Small intestine (tissue), 7 donors: ENCODE measurements at regions not wholly inside any gene's neighbourhood (a gene's known extent, or its start where the extent isn't known, plus 50 kb on each side); places are given as distances from the start of the nearest gene placed in this dataset.

Source experiments
- DNase-seq, 2 donors: peaks; one replicate each; pipeline versions ENCODE4 v3.0.0 to v3.0.0-alpha.2; 2013
- FAIRE-seq: peaks from 2 replicates; lab custom pipeline; 2012; peaks lifted over from hg19 to GRCh38; lab: Jason Lieb, UNC
- H3K27ac ChIP-seq, 3 donors: one replicate each; pipeline ENCODE4 v1.5.1; 2013; ENCODE audit warnings: low read length in 2 of 3, mild to moderate bottlenecking in 2 of 3, control low read depth in 1 of 3, inconsistent platforms in 1 of 3, low read depth in 1 of 3, moderate library complexity in 1 of 3
- H3K27me3 ChIP-seq, 3 donors: one replicate each; pipeline ENCODE4 v1.6.1; 2013; ENCODE audit warnings: low read length in 3 of 3, inconsistent platforms in 1 of 3; ENCODE audit not compliant: control insufficient read depth in 3 of 3, insufficient read depth in 3 of 3
- H3K36me3 ChIP-seq, 3 donors: one replicate each; pipeline ENCODE4 v1.6.1; 2013; ENCODE audit warnings: low read length in 3 of 3, inconsistent platforms in 1 of 3, low read depth in 1 of 3, mild to moderate bottlenecking in 1 of 3, moderate library complexity in 1 of 3; ENCODE audit not compliant: control insufficient read depth in 3 of 3, insufficient read depth in 2 of 3
- H3K4me1 ChIP-seq, 3 donors: one replicate each; pipeline ENCODE4 v1.6.1; 2013; ENCODE audit warnings: low read length in 2 of 3, inconsistent platforms in 1 of 3, low read depth in 1 of 3, mild to moderate bottlenecking in 1 of 3, moderate library complexity in 1 of 3; ENCODE audit not compliant: control insufficient read depth in 3 of 3, insufficient read depth in 2 of 3
- H3K4me3 ChIP-seq, 3 donors: one replicate each; pipeline ENCODE4 v1.5.1; 2013; ENCODE audit warnings: low read length in 3 of 3, control low read depth in 1 of 3, inconsistent platforms in 1 of 3, low read depth in 1 of 3, mild to moderate bottlenecking in 1 of 3, moderate library complexity in 1 of 3
- H3K9me3 ChIP-seq, 2 donors: one replicate each; pipeline ENCODE4 v1.6.1; 2013; ENCODE audit warnings: low read depth in 1 of 2, low read length in 1 of 2; ENCODE audit not compliant: control insufficient read depth in 2 of 2, insufficient read depth in 1 of 2
- WGBS, 3 donors: extraction: QIAGEN DNeasy Blood & Tissue Kit; methylation state at CpG; one replicate each; pipeline ENCODE4 v1.1.7; 2013; 5-methylcytosine and 5-hydroxymethylcytosine counted together
- donor health status: healthy with polysubstance abuse.
- donor health status: control.
- donor health status: control.
- donor health status: Bipolar disorder and iron deficiency.
- donor health status: healthy.

DNA sequence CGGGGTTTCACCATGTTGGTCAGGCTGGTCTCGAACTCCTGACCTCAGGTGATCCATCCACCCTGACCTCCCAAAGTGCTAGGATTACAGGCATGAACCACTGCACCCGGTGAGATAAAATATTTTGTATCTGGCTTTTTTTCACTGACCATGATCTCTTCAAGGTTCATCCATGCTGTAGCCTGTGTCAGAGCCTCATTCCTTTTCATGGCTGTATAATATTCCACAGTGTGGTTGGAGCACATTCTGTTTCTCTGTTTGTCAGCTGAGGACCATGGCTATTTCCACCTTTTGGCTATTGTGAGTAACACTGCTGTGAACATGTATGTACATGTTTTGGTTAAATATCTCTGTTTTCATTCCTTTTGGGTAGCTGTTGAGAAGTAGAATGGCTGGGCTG lies 169.2 kb downstream of the SHOX start:
- no peak overlapping the region for H3K4me3 ChIP-seq
- H3K4me1 ChIP-seq: no peaks in the 10 kb centered on the region
- no peak for FAIRE-seq
- H3K27ac ChIP-seq: no peak overlapping the region
- peaks cover 0 to 8% of the 10 kb centered on the region in 2 donors for H3K9me3 ChIP-seq
- H3K27me3 ChIP-seq: no peaks in the 10 kb centered on the region
- 91 to 100% (median 91%) methylated on average over 3 of the region's 3 CpGs for WGBS, 3 donors
- H3K36me3 ChIP-seq: no peaks in the 10 kb centered on the region
- DNase-seq: no peak

DNA sequence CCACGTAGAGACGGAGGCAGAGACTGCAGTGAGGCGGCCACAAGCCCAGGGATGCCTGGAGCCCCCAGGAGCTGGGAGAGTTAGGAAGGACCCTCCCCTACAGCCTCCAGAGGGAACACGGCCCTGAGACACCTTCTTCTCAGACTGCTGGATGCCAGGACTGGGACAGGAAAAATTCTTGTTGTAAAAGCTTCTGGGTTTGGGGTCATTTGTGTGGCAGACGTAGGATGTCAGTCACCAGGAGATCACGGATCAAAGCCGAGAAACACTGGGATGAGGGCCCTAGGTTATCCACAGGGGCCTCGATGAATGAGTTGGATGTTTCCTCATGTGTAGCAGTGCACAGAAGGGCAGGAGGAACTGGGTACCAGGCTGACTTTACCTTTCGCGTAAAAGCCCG lies 163.7 kb downstream of the SHOX start:
- no peak for DNase-seq
- peaks cover 0 to 6% of the 10 kb centered on the region in 2 donors for H3K9me3 ChIP-seq
- H3K36me3 ChIP-seq: no peaks in the 10 kb centered on the region
- H3K4me3 ChIP-seq: no peak overlapping the region
- 87 to 89% (median 87%) methylated on average over 11 of the region's 11 CpGs for WGBS, 3 donors
- FAIRE-seq: no peak
- peaks cover 0 to 12% (median 3%) of the 10 kb centered on the region in 3 donors for H3K27me3 ChIP-seq
- H3K4me1 ChIP-seq: no peaks in the 10 kb centered on the region
- H3K27ac ChIP-seq: no peak overlapping the region

DNA sequence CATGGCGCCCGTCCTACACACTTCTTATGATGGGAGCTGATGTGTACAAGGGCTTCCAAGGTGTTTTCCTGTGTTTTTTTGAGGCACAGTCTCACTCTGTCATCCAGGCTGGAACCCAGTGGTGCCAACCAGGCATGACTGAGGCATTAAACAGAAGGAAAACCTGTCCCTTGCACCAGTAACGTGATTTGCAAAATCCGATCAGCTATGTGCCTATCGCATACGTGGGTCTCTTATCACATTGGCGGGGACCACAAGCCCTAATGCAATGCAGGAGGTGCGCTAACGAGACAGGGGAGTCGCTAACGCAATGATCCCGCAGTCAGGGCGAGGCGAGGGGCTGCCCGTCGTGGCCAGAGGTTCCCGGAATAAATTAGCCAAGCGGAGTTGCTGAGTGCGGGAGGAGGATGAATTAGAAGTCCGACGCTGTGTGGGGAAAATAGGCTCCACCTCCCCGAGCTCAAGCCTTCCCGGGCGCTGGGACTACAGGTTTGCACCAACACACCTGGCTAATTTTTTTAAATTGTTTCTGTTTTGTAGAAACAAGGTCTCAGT lies 162.7 kb downstream of the SHOX start:
- FAIRE-seq: no peak

DNA sequence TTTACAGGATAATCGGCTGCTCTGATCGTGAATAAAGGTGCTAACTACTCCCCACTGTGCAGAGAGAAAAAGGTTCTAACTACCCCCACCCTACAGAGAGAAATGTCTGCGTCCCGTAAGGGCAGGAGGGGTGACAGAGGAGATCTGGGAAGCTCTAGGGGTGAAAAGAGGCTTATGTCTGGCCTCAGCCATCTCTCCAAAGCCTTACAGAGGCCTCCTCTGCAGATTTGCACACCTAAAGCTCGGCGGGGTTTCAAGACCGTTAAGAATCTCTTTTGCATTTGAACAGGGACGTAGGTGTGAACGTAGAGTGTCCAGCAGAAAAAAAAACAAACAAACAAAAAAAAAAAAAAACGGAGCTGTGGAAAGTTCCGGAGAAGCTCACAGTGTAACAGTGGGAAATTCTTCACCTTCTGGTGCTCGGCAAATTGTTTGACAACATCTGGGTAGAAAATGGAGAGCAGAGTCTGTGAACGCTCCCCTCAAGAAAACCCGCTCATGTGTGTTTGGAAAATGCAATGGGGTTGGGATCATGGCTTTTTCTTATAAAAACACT lies 161.0 kb downstream of the SHOX start:
- Histone ChIP-seq H3K27me3 (peaks cover 0 to 12% (median 3%) of the 10 kb centered on the region in 3 donors), H3K4me1 (no peaks in the 10 kb centered on the region), H3K9me3 (peaks cover 0 to 3% of the 10 kb centered on the region in 2 donors), H3K27ac (no peak overlapping the region), H3K4me3 (no peak overlapping the region), H3K36me3 (no peaks in the 10 kb centered on the region)
- DNase-seq: no peak
- no peak for FAIRE-seq
- 22 to 37% (median 36%) methylated on average over 14 of the region's 14 CpGs for WGBS, 3 donors

More for the DNA sequence above, 162.7 kb downstream of the SHOX start:
- peaks cover 0 to 12% (median 3%) of the 10 kb centered on the region in 3 donors for H3K27me3 ChIP-seq
- no peaks in the 10 kb centered on the region for H3K36me3 ChIP-seq
- H3K4me1 ChIP-seq: no peaks in the 10 kb centered on the region
- no peak overlapping the region for H3K27ac ChIP-seq
- H3K9me3 ChIP-seq: peaks cover 0 to 6% of the 10 kb centered on the region in 2 donors
- H3K4me3 ChIP-seq: no peak overlapping the region
- DNase-seq: no peak
- WGBS, 3 donors: 70 to 75% (median 71%) methylated on average over 24 of the region's 24 CpGs

DNA sequence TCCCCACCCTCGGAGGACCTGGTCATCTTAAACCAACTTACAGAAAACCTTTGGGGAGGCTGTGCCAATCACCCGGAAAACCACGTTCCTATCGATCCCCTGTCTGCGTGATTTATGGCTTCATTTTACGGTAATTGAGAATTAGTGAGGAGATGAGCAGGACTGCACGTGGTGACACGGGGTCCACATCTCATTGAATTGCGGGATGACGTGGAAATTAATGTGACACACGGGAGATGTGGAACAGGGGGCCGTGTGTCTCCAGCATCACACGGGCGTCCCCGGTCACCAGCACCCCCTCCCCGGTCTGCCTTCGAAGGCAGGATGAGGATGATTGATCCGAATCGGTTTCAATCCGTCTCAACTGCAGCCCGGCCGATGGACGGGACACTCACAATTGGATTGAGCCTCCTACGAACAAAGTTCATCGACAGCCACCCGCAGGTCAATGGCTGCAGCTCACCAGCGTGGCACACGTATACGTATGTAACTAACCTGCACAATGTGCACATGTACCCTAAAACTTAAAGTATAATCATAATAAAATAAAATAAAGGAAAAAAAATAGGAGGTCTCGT lies 160.3 kb downstream of the SHOX start:
- H3K27me3 ChIP-seq: peaks cover 0 to 12% (median 3%) of the 10 kb centered on the region in 3 donors
- no peak overlapping the region for H3K4me3 ChIP-seq
- no peak overlapping the region for H3K27ac ChIP-seq
- H3K9me3 ChIP-seq: peaks cover 0 to 3% of the 10 kb centered on the region in 2 donors
- FAIRE-seq: no peak
- H3K36me3 ChIP-seq: no peaks in the 10 kb centered on the region
- 18 to 32% (median 28%) methylated on average over 30 of the region's 30 CpGs for WGBS, 3 donors
- DNase-seq: no peak
- H3K4me1 ChIP-seq: no peaks in the 10 kb centered on the region

DNA sequence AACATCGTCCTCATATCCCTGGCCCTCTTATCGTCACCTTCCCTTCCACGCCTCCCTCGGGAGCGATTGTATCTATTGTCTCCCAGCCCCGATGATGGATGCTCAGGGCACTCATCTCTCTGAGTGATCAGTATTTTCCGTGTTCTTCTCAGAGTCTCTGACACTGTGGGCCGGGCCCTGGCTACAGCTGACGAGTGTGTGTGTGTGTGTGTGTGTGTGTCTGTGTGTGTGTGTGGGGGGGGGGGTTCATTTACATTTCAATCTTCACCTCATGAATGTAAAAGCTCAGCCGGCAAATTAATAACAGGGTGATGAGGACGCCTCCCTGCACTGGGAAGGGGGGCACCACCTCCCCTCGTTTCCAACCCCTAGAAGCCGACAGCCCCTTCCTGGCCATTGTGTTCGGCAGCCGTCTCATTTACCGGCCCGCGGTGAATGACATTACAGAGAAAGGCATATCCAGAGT lies 159.5 kb downstream of the SHOX start:
- H3K36me3 ChIP-seq: no peaks in the 10 kb centered on the region
- FAIRE-seq: no peak
- H3K27ac ChIP-seq: no peak overlapping the region
- no peaks in the 10 kb centered on the region for H3K4me1 ChIP-seq
- peaks cover 0 to 12% (median 3%) of the 10 kb centered on the region in 3 donors for H3K27me3 ChIP-seq
- DNase-seq: no peak
- peaks cover 0 to 3% of the 10 kb centered on the region in 2 donors for H3K9me3 ChIP-seq
- no peak overlapping the region for H3K4me3 ChIP-seq
- WGBS, 3 donors: 16 to 30% (median 25%) methylated on average over 18 of the region's 18 CpGs

DNA sequence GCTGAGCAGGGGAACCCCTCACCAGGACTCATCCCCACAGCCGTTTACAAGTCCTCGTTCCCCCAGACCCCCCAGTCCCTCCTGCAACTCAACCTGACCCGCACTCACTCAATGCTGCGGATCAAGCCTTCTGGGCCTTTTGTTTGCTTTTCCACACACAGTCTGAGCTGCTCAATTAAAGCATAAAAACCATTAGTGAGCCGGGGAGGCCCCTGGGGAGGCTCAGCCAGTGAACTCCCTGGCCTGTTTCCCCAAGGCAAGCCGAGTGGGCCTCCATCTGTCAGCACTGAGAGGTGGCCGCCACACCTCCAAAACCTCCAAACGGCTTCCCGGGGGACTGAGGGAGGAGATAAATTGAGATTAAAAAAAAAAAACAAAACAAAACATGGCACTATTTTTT lies 158.5 kb downstream of the SHOX start:
- no peaks in the 10 kb centered on the region for H3K36me3 ChIP-seq
- DNase-seq: no peak
- H3K4me3 ChIP-seq: no peak overlapping the region
- H3K27ac ChIP-seq: no peak overlapping the region
- H3K27me3 ChIP-seq: peaks cover 0 to 12% (median 3%) of the 10 kb centered on the region in 3 donors
- no peak for FAIRE-seq
- H3K4me1 ChIP-seq: no peaks in the 10 kb centered on the region
- WGBS, 3 donors: 44 to 67% (median 54%) methylated on average over 9 of the region's 9 CpGs
- H3K9me3 ChIP-seq: peaks cover 0 to 3% of the 10 kb centered on the region in 2 donors

DNA sequence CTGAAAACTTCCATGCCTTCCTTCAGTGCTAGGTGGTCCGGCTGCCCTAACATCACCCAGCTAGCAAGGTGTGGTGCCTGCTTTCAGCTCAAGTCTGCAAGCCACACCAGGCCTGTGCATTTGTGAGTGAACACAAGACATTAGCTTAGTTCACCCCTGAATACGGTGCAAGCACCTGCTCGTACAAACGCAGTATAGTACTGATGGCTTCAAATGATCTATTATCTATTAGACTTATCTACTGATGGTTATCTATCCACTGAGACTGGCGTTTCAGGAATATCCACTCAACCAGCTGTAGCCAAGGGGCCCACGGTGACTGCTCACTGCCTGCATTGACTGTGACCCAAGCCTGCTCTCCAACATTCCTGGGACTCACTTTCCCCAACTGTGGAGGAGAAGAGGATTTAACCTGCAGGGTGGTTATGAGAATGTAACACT lies 155.9 kb downstream of the SHOX start:
- H3K27me3 ChIP-seq: peaks cover 0 to 12% (median 0%) of the 10 kb centered on the region in 3 donors
- WGBS, 3 donors: 60 to 62% (median 62%) methylated on average over 6 of the region's 6 CpGs
- peaks cover 0 to 5% of the 10 kb centered on the region in 2 donors for H3K9me3 ChIP-seq
- H3K27ac ChIP-seq: no peak overlapping the region
- no peak for DNase-seq
- H3K4me3 ChIP-seq: no peak overlapping the region
- FAIRE-seq: no peak
- H3K4me1 ChIP-seq: no peaks in the 10 kb centered on the region
- H3K36me3 ChIP-seq: no peaks in the 10 kb centered on the region
